Breast epithelium (tissue), 3 donors: ENCODE measurements at regions not wholly inside any gene's neighbourhood (a gene's known extent, or its start where the extent isn't known, plus 50 kb on each side); places are given as distances from the start of the nearest gene placed in this dataset.

Experiments used
- POLR2A ChIP-seq: fragments of 450-650 bp; IDR thresholded peaks from one replicate; pipeline ENCODE4 v1.6.1; 2016; ENCODE audit warnings: antibody characterized with exemption, mild to moderate bottlenecking, moderate library complexity
- POLR2AphosphoS5 ChIP-seq, 3 donors: sonication (generic); formaldehyde crosslinking; IDR thresholded peaks; one replicate each; pipeline ENCODE4 v1.6.1; 2017; ENCODE audit warnings: antibody characterized with exemption in 3 of 3
- TF ChIP-seq, protein P1 (sequence below), 3 donors: fragments of 450-650 bp; IDR thresholded peaks; one replicate each; pipeline ENCODE4 v1.5.1; 2016 to 2017; ENCODE audit warnings: antibody characterized with exemption in 3 of 3, mild to moderate bottlenecking in 3 of 3, moderate library complexity in 3 of 3

DNA sequence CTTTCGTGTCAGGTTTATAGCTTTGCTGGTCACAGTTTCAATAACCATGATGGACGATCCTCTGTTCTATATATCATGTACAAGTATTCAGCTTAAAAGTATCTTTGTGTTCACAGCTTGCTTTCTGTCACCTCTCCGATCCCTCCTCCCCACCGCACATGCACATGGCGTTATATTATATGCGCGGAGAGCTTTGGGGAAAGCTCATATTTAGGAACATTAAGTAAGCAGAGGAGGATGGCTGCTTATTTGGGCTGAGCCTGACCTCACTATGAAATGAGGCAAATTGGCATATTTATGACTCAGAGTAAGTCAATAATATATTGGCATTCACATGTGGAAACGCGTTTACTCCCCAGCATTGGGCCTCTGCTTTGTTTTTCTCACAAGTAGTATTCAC, 360.5 kb downstream of the HLX start:
- TF ChIP-seq, protein P1, sequence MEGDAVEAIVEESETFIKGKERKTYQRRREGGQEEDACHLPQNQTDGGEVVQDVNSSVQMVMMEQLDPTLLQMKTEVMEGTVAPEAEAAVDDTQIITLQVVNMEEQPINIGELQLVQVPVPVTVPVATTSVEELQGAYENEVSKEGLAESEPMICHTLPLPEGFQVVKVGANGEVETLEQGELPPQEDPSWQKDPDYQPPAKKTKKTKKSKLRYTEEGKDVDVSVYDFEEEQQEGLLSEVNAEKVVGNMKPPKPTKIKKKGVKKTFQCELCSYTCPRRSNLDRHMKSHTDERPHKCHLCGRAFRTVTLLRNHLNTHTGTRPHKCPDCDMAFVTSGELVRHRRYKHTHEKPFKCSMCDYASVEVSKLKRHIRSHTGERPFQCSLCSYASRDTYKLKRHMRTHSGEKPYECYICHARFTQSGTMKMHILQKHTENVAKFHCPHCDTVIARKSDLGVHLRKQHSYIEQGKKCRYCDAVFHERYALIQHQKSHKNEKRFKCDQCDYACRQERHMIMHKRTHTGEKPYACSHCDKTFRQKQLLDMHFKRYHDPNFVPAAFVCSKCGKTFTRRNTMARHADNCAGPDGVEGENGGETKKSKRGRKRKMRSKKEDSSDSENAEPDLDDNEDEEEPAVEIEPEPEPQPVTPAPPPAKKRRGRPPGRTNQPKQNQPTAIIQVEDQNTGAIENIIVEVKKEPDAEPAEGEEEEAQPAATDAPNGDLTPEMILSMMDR (IDR thresholded peaks at IDR 0.05) = no peak
- TF ChIP-seq POLR2A (no peak), POLR2AphosphoS5 (IDR thresholded peaks at IDR 0.05) (no peak)
